GM19043 (cell line): ENCODE measurements at regions not wholly inside any gene's neighbourhood (a gene's known extent, or its start where the extent isn't known, plus 50 kb on each side); places are given as distances from the start of the nearest gene placed in this dataset.

ENCODE experiments used
- ATAC-seq: cut with Tn5 transposase; IDR thresholded peaks from one replicate; pipeline ENCODE4 v1.9.1; 2021; ENCODE audit warnings: low read depth; ENCODE audit not compliant: unreplicated experiment

DNA sequence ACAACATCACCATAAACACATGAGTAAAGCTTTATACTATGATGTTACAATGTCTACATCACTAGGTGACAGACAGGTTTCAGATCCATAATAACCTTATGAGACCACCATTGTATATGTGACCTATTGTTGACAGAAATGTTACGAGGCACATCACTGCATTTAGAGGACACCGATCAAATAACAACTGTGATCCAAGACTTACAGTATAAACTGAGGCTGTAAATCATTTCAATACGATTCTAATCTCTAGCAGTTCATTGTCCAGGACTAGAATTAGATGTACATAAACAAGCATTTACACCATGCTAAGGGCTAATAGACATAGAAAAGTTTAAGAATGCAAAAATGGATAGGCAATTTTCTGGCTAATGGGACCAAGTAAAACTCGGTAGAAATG is 491.9 kb upstream of the ROBO1 start:
- no peak for ATAC-seq

DNA sequence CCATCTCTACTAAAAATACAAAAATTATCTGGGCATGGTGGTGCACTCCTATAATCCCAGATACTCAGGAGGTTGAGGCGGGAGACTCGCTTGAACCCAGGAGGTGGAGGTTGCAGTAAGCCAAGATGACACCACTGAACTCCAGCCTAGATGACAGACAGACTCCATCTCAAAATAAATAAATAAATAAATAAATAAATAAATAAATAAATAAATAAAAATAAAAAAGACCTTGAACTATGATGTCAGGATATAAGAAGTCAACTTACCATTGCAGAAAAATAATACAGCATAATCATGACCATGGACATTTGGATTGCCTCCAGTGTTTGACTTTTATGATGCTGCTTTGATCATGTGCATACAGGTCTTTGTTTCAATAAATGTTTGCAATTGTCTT is 484.3 kb upstream of the ROBO1 start:
- no peak for ATAC-seq

DNA sequence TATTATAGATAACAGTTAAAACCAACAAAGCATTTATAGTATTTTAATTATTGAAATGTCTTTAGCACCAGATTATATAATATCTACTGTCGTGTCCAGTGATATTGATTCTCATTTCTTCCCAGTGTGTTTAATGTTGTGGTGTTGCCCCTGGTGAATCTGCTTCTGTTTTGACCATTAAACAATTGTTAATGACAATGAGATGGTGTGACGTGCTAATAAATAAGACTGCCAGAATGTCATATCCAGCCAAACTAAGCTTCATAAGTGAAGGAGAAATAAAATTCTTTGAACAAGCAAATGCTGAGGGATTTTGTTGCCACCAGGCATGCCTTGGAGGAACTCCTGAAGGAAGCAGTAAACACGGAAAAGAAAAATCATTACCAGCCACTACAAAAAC is 480.0 kb upstream of the ROBO1 start:
- ATAC-seq = no peak

DNA sequence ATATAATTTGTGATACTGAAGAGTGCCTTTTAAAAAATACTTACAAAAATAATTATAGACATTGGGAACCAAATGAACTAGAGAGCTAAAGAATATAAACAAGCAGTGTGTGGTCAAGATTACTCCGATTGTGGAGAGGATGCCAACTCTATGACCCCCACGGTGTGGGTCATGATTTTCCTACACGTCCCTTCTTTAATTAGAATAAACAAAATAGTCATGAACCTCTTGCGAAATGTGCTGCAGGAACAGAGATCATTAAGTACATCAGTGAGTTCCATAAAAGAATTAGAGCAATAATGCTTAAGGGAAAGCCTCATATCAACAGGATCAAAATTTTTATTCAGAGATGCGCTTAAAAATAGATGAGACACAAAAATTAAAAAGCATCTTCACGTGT is 476.6 kb upstream of the ROBO1 start:
- ATAC-seq = no peak

DNA sequence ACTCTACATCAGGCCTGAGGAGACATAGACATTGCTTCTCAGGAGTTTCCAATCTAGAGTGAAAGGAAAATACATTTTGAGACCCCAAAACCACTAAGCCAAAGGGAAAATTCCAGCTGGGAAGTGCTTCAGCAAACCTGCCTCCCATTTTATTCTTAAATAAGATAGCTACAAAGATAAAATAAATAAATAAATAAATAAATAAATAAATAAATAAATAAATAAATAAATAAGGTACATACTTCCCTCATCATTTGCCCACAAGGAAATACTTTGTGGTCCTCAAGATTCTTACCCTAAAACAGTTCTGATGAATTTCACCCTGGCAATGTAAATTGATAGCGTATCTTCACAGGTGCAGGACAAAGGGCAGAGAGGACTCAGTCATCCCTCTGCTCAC is 474.0 kb upstream of the ROBO1 start:
- ATAC-seq = no peak

DNA sequence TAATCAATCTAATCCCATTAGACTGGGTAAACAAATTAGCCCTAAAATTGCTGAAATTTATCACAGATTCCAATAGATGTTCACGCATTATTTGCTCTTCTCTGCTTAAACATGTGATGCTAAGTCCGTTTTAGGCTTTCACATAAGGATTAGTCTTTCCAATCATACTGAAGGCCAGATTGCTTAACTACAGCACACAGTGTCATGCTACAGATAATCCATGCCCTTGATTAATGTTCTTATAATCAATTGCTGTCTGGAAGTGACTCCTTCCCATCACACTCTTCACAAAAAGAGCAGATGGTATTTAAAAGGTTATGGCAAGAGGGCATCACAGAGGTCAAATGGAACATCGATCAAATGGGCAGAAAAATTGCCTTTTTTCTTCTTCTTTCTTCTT is 471.5 kb upstream of the ROBO1 start:
- ATAC-seq = no peak

DNA sequence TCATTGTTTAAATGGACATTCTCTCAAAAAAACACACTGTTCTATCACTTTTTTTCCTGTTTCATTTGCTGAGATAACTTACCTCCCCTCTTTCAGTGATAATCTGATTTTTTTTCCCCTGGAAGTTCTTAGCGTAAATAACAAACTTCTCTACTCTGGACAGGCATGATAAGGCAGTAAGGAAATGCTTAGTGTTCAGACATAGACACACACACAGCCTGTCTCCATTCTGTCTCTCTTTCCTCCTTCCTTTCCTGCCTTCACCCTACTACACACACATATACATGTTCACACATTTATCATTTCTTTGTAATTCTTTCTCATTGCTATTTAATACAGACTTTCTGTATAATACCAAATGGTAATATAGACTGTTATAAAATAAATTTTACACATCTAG is 470.8 kb upstream of the ROBO1 start:
- no peak for ATAC-seq

DNA sequence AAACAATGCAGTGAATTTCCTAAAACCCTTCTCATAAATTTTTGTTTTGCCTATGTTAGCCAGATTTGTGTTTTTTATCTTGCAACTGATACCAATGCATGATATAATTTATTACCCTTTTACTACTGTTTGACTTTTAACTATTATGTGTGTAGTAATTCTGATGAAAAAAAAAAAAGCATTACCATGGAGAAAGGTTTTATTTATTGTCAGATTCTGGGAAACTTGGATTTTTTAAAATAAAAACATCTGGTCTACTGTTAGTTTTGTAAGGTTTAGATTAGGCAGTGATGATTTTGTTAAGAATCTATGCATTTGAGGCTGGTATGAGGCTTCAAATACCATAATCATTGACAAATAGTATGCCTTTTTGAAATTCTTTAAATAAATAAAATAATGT is 470.4 kb upstream of the ROBO1 start:
- no peak for ATAC-seq

DNA sequence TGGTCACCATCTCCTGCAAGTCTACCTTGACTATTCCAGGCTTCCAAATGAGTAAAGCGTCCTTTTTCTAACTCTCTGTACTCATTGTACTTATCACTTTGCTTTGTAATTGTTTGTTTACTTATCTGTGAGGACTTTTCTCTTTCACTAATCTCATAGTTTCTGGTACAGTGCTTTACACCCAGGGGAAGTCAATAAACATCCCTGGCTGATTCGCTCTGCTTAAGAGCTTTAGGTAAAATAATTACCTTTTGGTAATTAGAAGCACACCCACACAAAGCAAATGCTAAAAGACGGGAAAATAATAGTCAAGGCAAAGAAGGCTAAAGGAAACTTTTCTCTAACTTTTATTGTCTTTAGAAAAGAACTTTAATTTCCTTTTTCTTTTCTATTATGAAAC is 466.9 kb upstream of the ROBO1 start:
- ATAC-seq = no peak

DNA sequence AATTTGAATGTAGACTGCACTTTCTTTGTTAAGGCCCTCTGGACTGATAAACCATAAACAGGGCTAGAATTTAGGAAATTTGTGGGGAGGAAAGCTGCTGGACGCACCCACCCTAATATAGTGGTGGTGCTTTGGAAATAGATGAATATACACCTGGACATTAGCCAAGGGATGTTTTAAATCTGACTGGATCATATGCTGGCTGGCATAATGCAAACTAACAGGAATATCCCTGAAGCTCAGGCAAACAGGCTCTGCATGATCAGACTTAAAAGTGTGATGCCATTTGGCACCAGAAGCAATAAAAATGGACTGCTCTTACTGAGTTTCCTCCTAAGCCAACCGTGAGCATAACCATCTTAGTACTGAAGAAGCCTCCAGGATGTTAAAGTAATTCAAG is 465.8 kb upstream of the ROBO1 start:
- ATAC-seq = no peak

DNA sequence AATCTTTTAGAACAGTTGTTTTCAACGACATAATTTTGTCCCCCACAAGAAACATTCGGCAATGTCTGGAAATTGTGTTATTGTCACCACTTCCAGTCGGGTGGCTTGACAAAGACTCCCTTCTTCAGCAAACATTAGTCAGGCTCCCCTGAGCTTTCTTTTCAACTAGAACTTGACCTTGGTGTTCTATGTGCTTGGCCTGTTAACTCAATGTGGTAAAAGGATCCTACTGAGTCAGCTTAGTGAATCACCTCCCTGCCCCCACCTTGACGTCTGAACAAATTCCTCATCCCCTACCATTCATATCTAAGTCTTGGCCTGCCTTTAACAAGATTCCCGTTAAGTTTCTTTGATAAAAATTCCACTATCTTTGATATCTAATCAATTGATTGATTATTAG is 465.0 kb upstream of the ROBO1 start:
- no peak for ATAC-seq

DNA sequence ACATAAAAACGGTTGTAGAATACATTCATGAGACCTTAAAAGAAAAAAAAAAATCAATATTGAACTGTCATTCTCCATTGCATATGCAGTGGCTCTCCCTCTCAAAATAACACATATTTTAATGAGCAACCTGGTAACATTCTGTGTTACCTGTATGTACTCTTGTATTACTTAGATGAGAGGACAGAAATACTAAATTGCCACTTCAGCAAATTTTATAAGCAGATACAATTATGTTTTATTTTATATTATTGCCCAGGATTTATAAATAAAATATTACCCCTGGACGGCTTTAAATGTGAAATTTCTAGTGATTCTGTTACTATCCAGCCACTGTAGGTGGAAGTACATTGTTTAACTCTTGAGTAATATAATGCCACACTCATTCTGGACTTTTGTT is 463.2 kb upstream of the ROBO1 start:
- ATAC-seq = no peak

DNA sequence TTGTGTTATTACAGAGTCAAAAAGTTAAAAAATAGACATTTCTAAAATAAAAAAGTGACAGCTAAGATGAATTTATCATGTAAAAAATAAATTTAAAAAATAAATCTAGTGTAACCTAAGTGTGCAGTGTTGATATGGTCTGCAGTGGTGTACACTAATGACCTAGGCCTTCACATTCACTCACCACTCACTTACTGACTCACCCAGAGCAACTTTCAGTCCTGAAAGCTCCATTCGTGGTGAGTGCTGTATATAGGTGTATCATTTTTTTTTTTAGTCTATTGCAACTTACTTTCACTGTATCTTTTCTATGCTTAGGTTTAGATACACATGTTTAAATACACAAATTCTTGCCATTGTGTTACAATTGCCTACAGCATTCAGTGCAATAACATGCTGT is 459.4 kb upstream of the ROBO1 start:
- ATAC-seq = no peak

DNA sequence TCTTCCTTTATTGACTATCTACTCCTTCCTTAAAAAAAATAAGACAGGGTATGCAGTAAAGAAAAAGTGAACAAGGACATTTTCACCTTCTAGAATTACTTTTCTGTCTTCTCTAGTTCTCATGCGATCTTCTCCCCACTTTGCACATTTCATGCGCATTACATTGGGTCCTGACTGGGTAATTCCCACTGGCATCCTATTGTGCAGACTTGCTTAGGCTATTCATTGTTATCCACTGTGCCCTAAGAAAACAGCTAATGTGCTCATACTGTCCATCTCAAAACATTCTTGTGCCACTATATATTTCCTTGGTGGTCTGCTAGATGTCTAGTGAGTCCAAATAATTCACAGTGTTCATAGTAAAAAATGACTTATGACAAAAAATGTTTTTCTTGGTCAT is 447.4 kb upstream of the ROBO1 start:
- ATAC-seq = no peak

DNA sequence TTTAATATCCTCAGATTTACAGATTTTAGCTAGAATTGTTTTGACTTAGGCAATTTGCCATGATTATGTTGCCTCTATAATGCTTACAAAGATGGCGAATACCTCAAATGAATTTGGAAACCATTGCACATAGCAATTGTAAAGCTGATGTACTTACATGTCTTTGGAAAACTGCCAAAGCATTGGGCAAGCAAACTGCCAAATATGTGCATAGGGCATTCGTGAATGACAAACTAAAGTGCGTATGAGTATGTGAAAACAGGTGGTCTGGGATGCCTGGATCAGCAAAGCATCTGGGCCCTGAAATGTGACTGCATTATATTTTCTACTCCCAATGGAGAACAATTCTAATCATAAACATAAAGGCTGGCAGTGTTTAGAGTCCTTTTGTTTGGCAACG is 445.3 kb upstream of the ROBO1 start:
- no peak for ATAC-seq

DNA sequence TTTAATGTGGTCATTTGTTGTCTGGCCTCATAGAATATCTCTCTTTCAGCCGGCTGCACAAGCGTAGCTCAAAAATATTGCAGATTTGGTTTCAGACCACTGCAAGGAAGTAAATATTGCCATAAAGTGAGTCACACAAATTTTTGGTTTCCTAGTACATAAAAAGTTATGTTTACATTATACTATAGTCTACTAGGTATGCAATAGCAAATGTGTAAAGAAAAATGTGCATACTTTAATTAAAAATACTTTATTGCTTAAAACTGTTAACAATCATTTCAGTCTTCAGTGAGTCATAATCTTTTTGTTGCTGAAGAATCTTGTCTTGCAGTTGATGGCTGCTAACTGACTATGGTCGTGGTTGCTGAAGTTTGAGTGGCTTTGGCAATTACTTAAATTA is 425.1 kb upstream of the ROBO1 start:
- no peak for ATAC-seq

DNA sequence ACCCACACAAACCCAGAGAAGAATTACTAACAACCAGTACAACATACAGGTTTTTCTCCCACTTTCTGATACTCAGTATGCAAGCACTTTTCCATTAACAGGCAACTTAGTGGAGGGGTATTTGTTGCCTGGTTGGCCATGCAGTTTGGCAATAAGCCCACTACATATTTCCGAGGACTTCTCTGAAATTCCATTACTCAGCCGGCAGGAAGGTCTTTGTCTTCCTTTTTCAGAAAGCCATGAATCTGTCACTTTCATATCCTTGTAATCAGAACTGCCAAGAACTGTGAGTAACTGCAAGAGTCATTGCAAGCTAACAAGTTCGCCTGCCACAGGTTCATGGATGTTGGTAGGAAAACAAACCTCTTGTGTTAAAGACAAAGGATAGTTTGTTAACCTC is 422.3 kb upstream of the ROBO1 start:
- no peak for ATAC-seq

DNA sequence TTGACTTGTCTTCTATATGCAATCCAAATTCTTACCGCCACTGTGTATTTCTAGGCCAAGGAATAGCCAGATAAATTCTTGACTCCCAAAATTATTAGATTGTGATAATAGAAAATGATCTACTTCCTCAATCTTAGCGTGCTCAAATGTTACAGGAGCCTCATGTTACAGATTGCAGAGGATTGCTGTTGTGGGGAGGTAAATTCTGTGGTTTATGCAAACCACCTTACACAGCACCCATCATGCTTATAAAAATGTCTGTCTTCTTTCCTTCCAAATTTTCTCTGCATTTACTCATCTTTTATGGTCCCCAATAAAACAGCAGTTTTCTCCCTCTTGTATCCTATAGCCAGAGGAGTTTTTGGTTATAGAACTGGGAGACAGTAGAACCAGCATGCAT is 420.2 kb upstream of the ROBO1 start:
- no peak for ATAC-seq

DNA sequence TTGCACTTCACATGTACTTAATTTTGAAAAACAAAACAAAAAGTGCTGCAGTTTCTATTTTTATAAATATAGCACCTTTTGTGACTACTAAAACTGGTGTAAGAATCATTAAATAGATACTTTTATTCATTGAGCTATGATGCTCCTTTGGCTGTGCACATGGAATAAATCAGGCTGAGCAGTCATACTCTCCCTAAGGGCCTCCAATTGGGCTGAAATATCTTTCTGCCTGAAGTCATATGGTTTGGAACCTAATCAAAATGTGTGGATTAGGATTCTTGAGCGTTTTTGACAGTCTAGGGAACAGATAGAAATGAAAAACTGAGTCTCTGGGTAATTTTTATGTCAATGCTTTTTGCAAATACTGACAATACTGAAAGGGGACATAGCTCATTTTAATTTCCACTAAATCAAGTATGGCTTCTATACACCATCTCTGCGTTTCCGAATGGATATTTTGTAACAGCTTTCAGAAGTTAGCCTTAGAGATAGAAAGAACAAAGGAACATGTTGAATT is 392.2 kb upstream of the ROBO1 start:
- ATAC-seq = no peak

DNA sequence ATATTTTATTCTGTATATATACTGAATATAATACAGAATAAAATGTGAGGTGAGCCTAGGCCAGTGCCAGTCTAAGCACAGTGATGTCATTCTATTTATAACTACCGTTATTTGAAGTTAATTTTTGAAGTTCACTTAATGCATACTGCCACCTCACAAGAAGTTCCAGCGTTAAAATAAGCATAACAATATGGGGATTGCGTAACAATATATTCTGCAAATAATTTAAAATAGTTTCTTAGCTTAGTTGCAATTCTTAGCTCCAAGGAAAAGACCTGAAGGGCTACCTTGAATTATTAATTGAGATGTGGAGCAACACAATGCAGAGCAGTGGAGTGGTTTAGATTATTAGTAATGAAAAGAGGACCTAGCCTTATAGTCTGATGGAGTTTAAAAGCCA is 390.5 kb upstream of the ROBO1 start:
- no peak for ATAC-seq

DNA sequence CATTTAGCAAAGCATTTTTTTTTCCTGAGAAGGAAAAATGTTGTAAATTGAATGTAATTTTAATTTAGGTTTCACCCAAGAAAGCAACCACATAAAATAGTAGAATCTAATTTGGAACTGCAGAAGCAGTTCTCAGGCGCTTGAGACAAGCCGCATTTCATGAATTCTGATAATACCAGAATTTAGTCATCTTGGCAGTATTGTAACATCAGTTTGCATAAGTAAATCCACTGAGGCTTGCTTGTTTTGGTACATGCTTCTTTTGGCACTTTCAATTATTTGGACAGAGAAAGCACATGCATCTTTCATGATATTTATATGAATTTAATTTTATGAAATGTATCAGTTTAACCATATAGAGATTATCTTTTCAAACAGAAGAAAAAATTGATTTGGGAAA is 389.7 kb upstream of the ROBO1 start:
- ATAC-seq = no peak

DNA sequence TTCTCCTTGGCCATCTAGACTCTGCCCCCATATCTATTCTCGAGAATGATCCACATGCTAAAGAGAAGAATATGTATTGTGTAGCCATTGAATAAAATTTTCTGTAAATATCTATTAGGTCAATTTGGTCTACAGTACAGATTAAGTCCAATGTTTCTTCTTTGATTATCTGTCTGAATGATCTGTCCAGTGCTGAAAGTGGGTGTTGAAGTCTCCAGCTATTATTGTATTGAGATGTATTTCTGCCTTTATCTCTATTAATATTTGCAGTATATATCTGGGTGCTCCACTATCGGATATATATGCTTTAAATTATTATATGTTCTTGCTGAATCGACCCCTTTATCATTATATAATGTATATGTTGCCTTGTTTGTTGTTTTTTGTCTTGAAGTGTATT is 384.9 kb upstream of the ROBO1 start:
- no peak for ATAC-seq

DNA sequence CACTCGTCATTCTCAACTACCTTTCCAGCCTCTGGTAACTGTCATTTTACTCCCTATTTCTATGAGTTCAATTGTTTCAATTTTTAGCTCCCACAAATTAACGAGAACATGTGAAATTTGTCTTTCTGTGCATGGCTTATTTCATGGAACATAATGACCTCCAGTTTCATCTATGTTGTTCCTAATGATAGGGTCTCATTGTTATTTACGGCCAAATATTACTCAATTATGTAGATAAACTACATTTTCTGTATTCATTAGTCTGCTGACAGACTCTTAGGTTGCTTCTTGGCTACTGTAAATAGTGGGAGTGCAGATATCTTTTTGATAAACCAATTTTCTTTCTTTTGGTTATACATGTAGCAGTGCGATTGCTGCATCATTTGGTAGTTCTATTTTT is 374.9 kb upstream of the ROBO1 start:
- ATAC-seq = no peak

DNA sequence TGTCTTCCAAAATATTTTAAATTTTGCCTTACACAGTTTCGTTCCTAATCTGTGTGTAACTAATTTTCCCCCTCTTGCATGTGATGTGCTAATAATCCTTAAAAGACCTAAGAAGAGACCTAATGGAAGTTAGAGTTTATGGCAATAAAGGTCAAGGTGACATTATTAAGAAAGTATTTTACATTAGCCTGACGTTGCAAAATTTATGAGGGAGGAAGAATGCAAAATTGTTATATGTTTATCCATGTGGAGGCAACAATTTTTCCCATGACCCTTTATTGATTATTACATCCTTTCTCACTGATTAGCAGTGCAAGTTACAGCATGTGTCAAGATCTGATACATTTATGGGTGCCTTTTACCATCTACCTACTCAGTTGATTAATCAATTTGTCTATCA is 373.8 kb upstream of the ROBO1 start:
- ATAC-seq = no peak
